HEK293 (cell line): ENCODE measurements at regions not wholly inside any gene's neighbourhood (a gene's known extent, or its start where the extent isn't known, plus 50 kb on each side); places are given as distances from the start of the nearest gene placed in this dataset.

Experiments used
- CTCF ChIA-PET: fragments of 350-600 bp; formaldehyde crosslinking; extraction: SDS; loops from one replicate; lab custom pipeline; 2021; ENCODE audit warnings: antibody characterized with exemption; lab: Yijun Ruan, JAX
- POLR2A ChIA-PET: fragments of 300-600 bp; formaldehyde crosslinking; extraction: SDS; loops from one replicate; lab custom pipeline; 2020; ENCODE audit warnings: antibody characterized with exemption, inconsistent platforms; lab: Yijun Ruan, JAX
- H3K27ac ChIP-seq: fragments of 200-500 bp; sonication (Bioruptor generic); 2 replicates; pipeline ENCODE4 v1.5.1; 2014; ENCODE audit warnings: low read depth, low read length, control low read depth, inconsistent platforms; ENCODE audit errors: extremely low read depth
- H3K36me3 ChIP-seq, 2 experiments: fragments of 200-500 bp in 1 of 2; sonication (Bioruptor generic) in 1 of 2; 1 replicate in 1 of 2; 2 replicates in 1 of 2; pipeline ENCODE4 v1.5.1; 2014 to 2017; ENCODE audit warnings: inconsistent platforms in 2 of 2, low read length in 2 of 2; ENCODE audit not compliant: control insufficient read depth in 2 of 2, insufficient read depth in 1 of 2
- H3K4me1 ChIP-seq: fragments of 200-500 bp; sonication (Bioruptor generic); 2 replicates; pipeline ENCODE4 v1.5.1; 2014; ENCODE audit warnings: mild to moderate bottlenecking, low read length, inconsistent platforms; ENCODE audit not compliant: control insufficient read depth, insufficient read depth
- H3K4me3 ChIP-seq: 2 replicates; pipeline ENCODE4 v1.5.1; 2011; ENCODE audit warnings: low read depth, mild to moderate bottlenecking, control low read depth, low read length, moderate library complexity
- H3K9me3 ChIP-seq: fragments of 200-500 bp; sonication (Bioruptor generic); 2 replicates; pipeline ENCODE4 v1.5.1; 2014; ENCODE audit warnings: low read depth, low read length, inconsistent platforms; ENCODE audit not compliant: control insufficient read depth, insufficient read depth
- AEBP2 ChIP-seq: fragments of 450-650 bp; formaldehyde crosslinking; IDR thresholded peaks from 2 replicates; pipeline ENCODE4 v1.5.1; 2016; ENCODE audit warnings: missing biosample characterization, missing genetic modification characterization, borderline replicate concordance
- GLI2 ChIP-seq: fragments of 450-650 bp; formaldehyde crosslinking; IDR thresholded peaks from 2 replicates; pipeline ENCODE4; 2017; ENCODE audit warnings: missing biosample characterization, missing genetic modification characterization, low read depth, borderline replicate concordance
- INSM2 ChIP-seq: fragments of 450-650 bp; formaldehyde crosslinking; IDR thresholded peaks from 2 replicates; pipeline ENCODE4 v1.5.1; 2016; ENCODE audit warnings: missing biosample characterization, missing genetic modification characterization
- SCRT2 ChIP-seq: fragments of 450-650 bp; formaldehyde crosslinking; IDR thresholded peaks from 2 replicates; pipeline ENCODE4 v1.5.1; 2016; ENCODE audit warnings: missing biosample characterization, missing genetic modification characterization
- ZBTB21 ChIP-seq: fragments of 450-650 bp; formaldehyde crosslinking; IDR thresholded peaks from 2 replicates; pipeline ENCODE4 v1.5.1; 2017; ENCODE audit warnings: missing biosample characterization, missing genetic modification characterization
- ZNF174 ChIP-seq: fragments of 450-650 bp; formaldehyde crosslinking; IDR thresholded peaks from 2 replicates; pipeline ENCODE4 v1.5.0; 2017; ENCODE audit warnings: missing biosample characterization, mild to moderate bottlenecking, missing genetic modification characterization
- ZNF292 ChIP-seq: fragments of 450-650 bp; formaldehyde crosslinking; IDR thresholded peaks from 2 replicates; pipeline ENCODE4 v1.5.1; 2016; ENCODE audit warnings: low read depth, missing biosample characterization, missing genetic modification characterization, borderline replicate concordance
- ZNF350 ChIP-seq: fragments of 450-650 bp; formaldehyde crosslinking; IDR thresholded peaks from 2 replicates; pipeline ENCODE4 v1.5.0; 2017; ENCODE audit warnings: missing biosample characterization, mild to moderate bottlenecking, missing genetic modification characterization
- ZNF37A ChIP-seq: fragments of 450-650 bp; IDR thresholded peaks from 2 replicates; pipeline ENCODE4 v1.5.1; 2018; ENCODE audit warnings: missing biosample characterization, missing genetic modification characterization
- ZNF391 ChIP-seq: fragments of 450-650 bp; formaldehyde crosslinking; IDR thresholded peaks from 2 replicates; pipeline ENCODE4 v1.5.1; 2016; ENCODE audit warnings: low read depth, missing biosample characterization, missing genetic modification characterization, borderline replicate concordance
- ZNF585B ChIP-seq: fragments of 450-650 bp; formaldehyde crosslinking; IDR thresholded peaks from 2 replicates; pipeline ENCODE4 v1.5.1; 2016; ENCODE audit warnings: missing biosample characterization, missing genetic modification characterization
- ZNF596 ChIP-seq: fragments of 450-650 bp; IDR thresholded peaks from 2 replicates; pipeline ENCODE4 v1.5.0; 2018; ENCODE audit warnings: missing biosample characterization, mild to moderate bottlenecking, missing genetic modification characterization, moderate library complexity
- ZNF777 ChIP-seq: fragments of 450-650 bp; formaldehyde crosslinking; IDR thresholded peaks from 2 replicates; pipeline ENCODE4 v1.5.1; 2017; ENCODE audit warnings: missing biosample characterization, missing genetic modification characterization, borderline replicate concordance
- TF ChIP-seq, protein P1 (sequence below): fragments of 450-650 bp; formaldehyde crosslinking; IDR thresholded peaks from 2 replicates; pipeline ENCODE4 v1.5.1; 2016; ENCODE audit warnings: missing biosample characterization, missing genetic modification characterization
- TF ChIP-seq, protein P2 (sequence below): fragments of 450-650 bp; formaldehyde crosslinking; IDR thresholded peaks from 2 replicates; pipeline ENCODE4 v1.5.1; 2017; ENCODE audit warnings: missing biosample characterization, missing genetic modification characterization

DNA sequence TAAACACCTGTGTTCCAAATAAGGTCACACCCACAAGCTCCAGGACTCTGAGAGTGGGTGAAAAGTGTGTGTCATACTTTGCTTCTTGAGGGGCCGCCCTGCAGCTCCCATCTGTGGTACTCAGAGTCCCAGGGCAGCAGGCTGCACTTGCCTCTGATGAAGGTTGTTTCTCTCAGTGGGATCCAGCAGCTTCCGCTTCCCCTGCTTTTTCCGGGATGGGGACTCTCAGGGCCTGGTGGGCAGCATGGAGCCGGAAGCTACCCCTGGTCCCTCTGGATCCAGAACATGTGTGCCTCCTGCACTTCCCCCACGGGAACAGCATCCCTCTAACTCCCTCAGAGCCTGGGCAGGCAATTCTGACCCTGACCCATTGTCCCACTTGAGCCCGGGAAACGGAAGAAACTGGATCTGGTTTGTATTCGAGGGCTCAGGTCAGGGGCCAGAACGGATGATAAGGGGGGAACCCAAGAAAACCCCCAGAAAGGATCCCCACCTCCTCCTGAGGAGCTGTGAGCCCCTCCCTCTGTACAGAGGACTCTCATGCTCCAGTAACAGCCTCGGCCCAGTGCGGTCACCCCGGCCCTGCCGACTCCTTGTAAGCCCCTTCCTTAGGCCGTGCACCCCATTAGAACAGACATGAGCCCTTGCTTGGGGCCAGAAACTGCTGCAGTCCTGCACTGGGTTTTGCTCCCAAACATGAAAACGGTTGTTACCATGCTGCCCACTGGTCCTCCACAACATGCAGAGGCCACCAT, 189.5 kb upstream of the C1orf174 start:
- Histone ChIP-seq H3K27ac (no peak overlapping the region), H3K36me3 (no peaks in the 10 kb centered on the region), H3K4me3 (no peak overlapping the region), H3K9me3 (no peaks in the 10 kb centered on the region), H3K4me1 (no peaks in the 10 kb centered on the region)
- TF ChIP-seq, protein P1, sequence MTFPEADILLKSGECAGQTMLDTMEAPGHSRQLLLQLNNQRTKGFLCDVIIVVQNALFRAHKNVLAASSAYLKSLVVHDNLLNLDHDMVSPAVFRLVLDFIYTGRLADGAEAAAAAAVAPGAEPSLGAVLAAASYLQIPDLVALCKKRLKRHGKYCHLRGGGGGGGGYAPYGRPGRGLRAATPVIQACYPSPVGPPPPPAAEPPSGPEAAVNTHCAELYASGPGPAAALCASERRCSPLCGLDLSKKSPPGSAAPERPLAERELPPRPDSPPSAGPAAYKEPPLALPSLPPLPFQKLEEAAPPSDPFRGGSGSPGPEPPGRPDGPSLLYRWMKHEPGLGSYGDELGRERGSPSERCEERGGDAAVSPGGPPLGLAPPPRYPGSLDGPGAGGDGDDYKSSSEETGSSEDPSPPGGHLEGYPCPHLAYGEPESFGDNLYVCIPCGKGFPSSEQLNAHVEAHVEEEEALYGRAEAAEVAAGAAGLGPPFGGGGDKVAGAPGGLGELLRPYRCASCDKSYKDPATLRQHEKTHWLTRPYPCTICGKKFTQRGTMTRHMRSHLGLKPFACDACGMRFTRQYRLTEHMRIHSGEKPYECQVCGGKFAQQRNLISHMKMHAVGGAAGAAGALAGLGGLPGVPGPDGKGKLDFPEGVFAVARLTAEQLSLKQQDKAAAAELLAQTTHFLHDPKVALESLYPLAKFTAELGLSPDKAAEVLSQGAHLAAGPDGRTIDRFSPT (tag by site-specific recombination): no peak
- TF ChIP-seq AEBP2 (no peak), ZNF585B (tag by site-specific recombination) (no peak), ZNF596 (tag by site-specific recombination) (no peak)
- ChIA-PET CTCF (no interaction called here), POLR2A (no interaction called here)

GRCh38 chr1:4090556-4090955, 190.5 kb upstream of the C1orf174 start:
- no peak for TF ChIP-seq ZNF777
- TF ChIP-seq ZNF292 (tag by site-specific recombination): no peak
- TF ChIP-seq, protein P2, sequence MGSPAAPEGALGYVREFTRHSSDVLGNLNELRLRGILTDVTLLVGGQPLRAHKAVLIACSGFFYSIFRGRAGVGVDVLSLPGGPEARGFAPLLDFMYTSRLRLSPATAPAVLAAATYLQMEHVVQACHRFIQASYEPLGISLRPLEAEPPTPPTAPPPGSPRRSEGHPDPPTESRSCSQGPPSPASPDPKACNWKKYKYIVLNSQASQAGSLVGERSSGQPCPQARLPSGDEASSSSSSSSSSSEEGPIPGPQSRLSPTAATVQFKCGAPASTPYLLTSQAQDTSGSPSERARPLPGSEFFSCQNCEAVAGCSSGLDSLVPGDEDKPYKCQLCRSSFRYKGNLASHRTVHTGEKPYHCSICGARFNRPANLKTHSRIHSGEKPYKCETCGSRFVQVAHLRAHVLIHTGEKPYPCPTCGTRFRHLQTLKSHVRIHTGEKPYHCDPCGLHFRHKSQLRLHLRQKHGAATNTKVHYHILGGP (tag by site-specific recombination): no peak
- TF ChIP-seq GLI2 (tag by site-specific recombination): no peak
- TF ChIP-seq ZNF37A: no peak
- TF ChIP-seq ZNF174 (tag by site-specific recombination): no peak
- no peak for TF ChIP-seq ZNF391 (tag by site-specific recombination)
- no peak for TF ChIP-seq ZNF350 (tag by site-specific recombination)
- no peak for TF ChIP-seq SCRT2 (tag by site-specific recombination)
- TF ChIP-seq ZBTB21 (tag by site-specific recombination): no peak
- TF ChIP-seq, all 188 proteins: peak for 0
- ChIA-PET CTCF (no interaction called here), POLR2A (no interaction called here)
- H3K27ac ChIP-seq: no peak overlapping the region
- no peaks in the 10 kb centered on the region for H3K9me3 ChIP-seq
- H3K36me3 ChIP-seq: no peaks in the 10 kb centered on the region
- no peak overlapping the region for H3K4me3 ChIP-seq
- no peaks in the 10 kb centered on the region for H3K4me1 ChIP-seq

GRCh38 chr1:4090976-4091660, 191.0 kb upstream of the C1orf174 start:
- Histone ChIP-seq H3K36me3 (no peaks in the 10 kb centered on the region), H3K4me1 (no peaks in the 10 kb centered on the region), H3K9me3 (no peaks in the 10 kb centered on the region), H3K27ac (no peak overlapping the region), H3K4me3 (no peak overlapping the region)
- no peak for TF ChIP-seq INSM2
- ChIA-PET CTCF (no interaction called here), POLR2A (no interaction called here)
